B cell (primary cell): ENCODE measurements at regions not wholly inside any gene's neighbourhood (a gene's known extent, or its start where the extent isn't known, plus 50 kb on each side); places are given as distances from the start of the nearest gene placed in this dataset.

Experiments used
- ATAC-seq: fragments of 200-7000 bp; cut with Tn5 transposase; one replicate; pipeline ENCODE4 v1.10.0; 2021; ENCODE audit warnings: low read depth, mild to moderate bottlenecking, moderate number of reproducible peaks, moderate library complexity
- CTCF ChIA-PET: fragments of 350-600 bp; sonication (Branson Sonifier 250); formaldehyde crosslinking; loops from one replicate; lab custom pipeline; 2021; ENCODE audit warnings: antibody characterized with exemption, inconsistent platforms; lab: Charles Lee
- POLR2A ChIA-PET: fragments of 350-600 bp; sonication (Branson Sonifier 250); formaldehyde crosslinking; loops from one replicate; lab custom pipeline; 2021; ENCODE audit warnings: antibody characterized with exemption; lab: Charles Lee
- DNase-seq: peaks from one replicate; pipeline ENCODE4 v3.0.0; 2013
- H2AFZ ChIP-seq: 2 replicates; pipeline ENCODE4 v1.6.1; 2012; ENCODE audit warnings: mild to moderate bottlenecking, low read depth, low read length; ENCODE audit not compliant: insufficient read depth, poor library complexity, severe bottlenecking
- H3K27ac ChIP-seq, 2 donors: 1 replicate in 1 of 2; 2 replicates in 1 of 2; pipeline ENCODE4 v1.5.1; 2012 to 2013; ENCODE audit warnings: low read length in 2 of 2, mild to moderate bottlenecking in 2 of 2, moderate library complexity in 1 of 2
- H3K27me3 ChIP-seq, 4 experiments: fragments of 200-600 bp in 1 of 4; sonication (generic) in 1 of 4; replicated peaks in 1 of 4; 1 replicate in 2 of 4; 2 replicates in 2 of 4; pipeline versions ENCODE4 v1.6.1 to v1.7.0; 2013 to 2016; ENCODE audit warnings: low read length in 3 of 4, mild to moderate bottlenecking in 2 of 4, mixed read lengths in 1 of 4, moderate library complexity in 1 of 4; ENCODE audit not compliant: insufficient read depth in 4 of 4, control insufficient read depth in 3 of 4; ENCODE audit errors: control extremely low read depth in 1 of 4
- H3K36me3 ChIP-seq, 2 experiments: replicated peaks in 1 of 2; 1 replicate in 1 of 2; 2 replicates in 1 of 2; pipeline versions ENCODE4 v1.6.1 to v1.7.1; 2013; ENCODE audit warnings: low read length in 1 of 2; ENCODE audit not compliant: insufficient read depth in 2 of 2, control insufficient read depth in 1 of 2; ENCODE audit errors: control extremely low read depth in 1 of 2, extremely low read depth in 1 of 2
- H3K4me1 ChIP-seq, 2 donors: fragments of 200-600 bp in 1 of 2; sonication (generic) in 1 of 2; 1 replicate in 1 of 2; 2 replicates in 1 of 2; pipeline versions ENCODE4 v1.5.1 to v1.6.1; 2013 to 2017; ENCODE audit warnings: low read length in 2 of 2; ENCODE audit not compliant: control insufficient read depth in 2 of 2, insufficient read depth in 2 of 2
- H3K4me2 ChIP-seq: replicated peaks from 2 replicates; pipeline ENCODE3; 2012; ENCODE audit warnings: mild to moderate bottlenecking, low read depth, low read length; ENCODE audit not compliant: poor library complexity, severe bottlenecking
- H3K4me3 ChIP-seq, 5 experiments: fragments of 200-600 bp in 1 of 5; sonication (generic) in 1 of 5; 1 replicate in 3 of 5; 2 replicates in 2 of 5; pipeline versions ENCODE4 v1.5.1 to v1.7.0; 2011 to 2016; ENCODE audit warnings: low read length in 4 of 5, mild to moderate bottlenecking in 4 of 5, low read depth in 2 of 5, control low read depth in 1 of 5, moderate library complexity in 1 of 5; ENCODE audit not compliant: insufficient read depth in 1 of 5; ENCODE audit errors: control extremely low read depth in 1 of 5, extremely low read depth in 1 of 5
- H3K79me2 ChIP-seq: fragments of 200-600 bp; sonication (generic); one replicate; pipeline ENCODE4 v1.6.0; 2016; ENCODE audit warnings: low read length; ENCODE audit not compliant: control insufficient read depth, insufficient read depth
- H3K9ac ChIP-seq: fragments of 200-600 bp; sonication (generic); 2 replicates; pipeline ENCODE4 v1.6.1; 2017; ENCODE audit warnings: mild to moderate bottlenecking, low read length, moderate library complexity
- H3K9me3 ChIP-seq, 3 donors: one replicate each; pipeline versions ENCODE4 v1.6.1 to v1.7.1; 2013; ENCODE audit warnings: low read length in 2 of 3; ENCODE audit not compliant: control insufficient read depth in 2 of 3, insufficient read depth in 1 of 3; ENCODE audit errors: control extremely low read depth in 1 of 3
- H4K20me1 ChIP-seq: 2 replicates; pipeline ENCODE4 v1.6.0; 2012; ENCODE audit warnings: mild to moderate bottlenecking, low read length; ENCODE audit not compliant: insufficient read depth, control insufficient read depth, poor library complexity, severe bottlenecking
- H3K27ac Mint-ChIP-seq: one replicate; pipeline ENCODE4 v1.8.0; 2021; ENCODE audit warnings: mixed read lengths
- H3K27me3 Mint-ChIP-seq: one replicate; pipeline ENCODE4 v1.8.0; 2021; ENCODE audit warnings: mixed read lengths
- H3K4me1 Mint-ChIP-seq: one replicate; pipeline ENCODE4 v1.8.0; 2021; ENCODE audit warnings: mixed read lengths
- H3K4me3 Mint-ChIP-seq: one replicate; pipeline ENCODE4 v1.8.0; 2021; ENCODE audit warnings: mixed read lengths
- H3K9me3 Mint-ChIP-seq: one replicate; pipeline ENCODE4 v1.8.0; 2022; ENCODE audit warnings: mixed read lengths; ENCODE audit not compliant: insufficient read depth
- CTCF ChIP-seq: fragments of 200-600 bp; IDR thresholded peaks from one replicate; pipeline ENCODE4 v1.8.0; 2022; ENCODE audit warnings: antibody characterized with exemption, mild to moderate bottlenecking
- EZH2 ChIP-seq: IDR thresholded peaks from 2 replicates; pipeline ENCODE4 v1.6.1; 2012; ENCODE audit warnings: borderline replicate concordance, low read depth, mild to moderate bottlenecking, moderate library complexity, low read length; ENCODE audit not compliant: insufficient read depth, poor library complexity, severe bottlenecking
- WGBS: methylation state at CpG from one replicate; pipeline ENCODE4 v1.1.5; 2013; ENCODE audit warnings: missing lambda C conversion rate; ENCODE audit not compliant: insufficient coverage; 5-methylcytosine and 5-hydroxymethylcytosine counted together
- intact Hi-C: fragments of 100-400 bp; cut with micrococcal nuclease; formaldehyde crosslinking; loops from one replicate; pipeline ENCODE4 v1.10.0; 2022

GRCh38 chr5:159821461-159821940 is 94.8 kb upstream of the ADRA1B start:
- intact Hi-C loops = no loop called here
- no peak for ATAC-seq

More at GRCh38 chr5:159821461-159821940, 94.8 kb upstream of the ADRA1B start:
- no peak overlapping the region for H3K4me2 ChIP-seq
- no peaks in the 10 kb centered on the region for H3K79me2 ChIP-seq
- H3K9ac ChIP-seq = no peak overlapping the region
- H3K36me3 ChIP-seq = no peaks in the 10 kb centered on the region
- H4K20me1 ChIP-seq = no peaks in the 10 kb centered on the region
- WGBS = 97% methylated on average over 6 of the region's 9 CpGs
- no peak for TF ChIP-seq EZH2
- TF ChIP-seq CTCF = no peak
- H3K4me1 ChIP-seq = peaks cover 0 to 11% of the 10 kb centered on the region in 2 donors
- Mint-ChIP-seq H3K4me1 (peaks cover 8% of the 10 kb centered on the region), H3K9me3 (no peaks in the 10 kb centered on the region), H3K27me3 (peaks cover 3% of the 10 kb centered on the region), H3K27ac (no peak overlapping the region), H3K4me3 (no peak overlapping the region)
- ChIA-PET POLR2A (no interaction called here), CTCF (no interaction called here)
- H3K27ac ChIP-seq = no peak overlapping the region
- DNase-seq = no peak
- H3K9me3 ChIP-seq = no peaks in the 10 kb centered on the region
- H3K4me3 ChIP-seq = no peak overlapping the region
- no peak overlapping the region for H2AFZ ChIP-seq
- no peaks in the 10 kb centered on the region for H3K27me3 ChIP-seq
